ENCODE measurements at regions not wholly inside any gene's neighbourhood (a gene's known extent, or its start where the extent isn't known, plus 50 kb on each side); places are given as distances from the start of the nearest gene placed in this dataset.
"Not testable (repeated sequence)": the region's sequence is repeated elsewhere in the genome, so short reads cannot be mapped to it uniquely, and the experiment has no call there.

DNA sequence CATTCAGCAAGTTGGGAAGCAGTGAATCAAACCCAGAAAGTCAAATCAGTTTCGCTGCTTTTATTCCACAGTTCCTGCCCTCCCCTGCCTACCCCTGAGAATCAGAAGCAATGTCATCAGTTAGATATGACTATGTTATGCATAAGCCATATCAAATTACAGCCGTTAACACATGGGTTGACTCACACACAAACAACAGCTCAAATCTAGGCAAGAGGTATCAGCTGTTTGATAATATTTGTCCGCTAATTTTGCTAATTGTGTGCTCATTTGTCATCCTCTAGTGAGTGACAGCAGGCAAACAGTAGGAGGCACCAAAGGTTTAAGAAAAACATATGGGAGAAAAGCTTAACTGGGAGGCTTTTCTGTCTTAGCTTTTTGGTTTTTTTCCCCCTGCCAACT is 327.4 kb upstream of the CCL2 start:
- in situ Hi-C loops (cut with MboI; ENCODE audit: low sequenced_read_pairs) = no loop called here

- in situ Hi-C loops (cut with MboI; ENCODE audit: low sequenced_read_pairs) = no loop called here
These were observed 325.8 kb upstream of the CCL2 start for GRCh38 chr17:33929181-33929724.

GRCh38 chr17:33931148-33931814 is 323.8 kb upstream of the CCL2 start:
- in situ Hi-C loops (cut with MboI; ENCODE audit: low sequenced_read_pairs) = not testable (repeated sequence)

DNA sequence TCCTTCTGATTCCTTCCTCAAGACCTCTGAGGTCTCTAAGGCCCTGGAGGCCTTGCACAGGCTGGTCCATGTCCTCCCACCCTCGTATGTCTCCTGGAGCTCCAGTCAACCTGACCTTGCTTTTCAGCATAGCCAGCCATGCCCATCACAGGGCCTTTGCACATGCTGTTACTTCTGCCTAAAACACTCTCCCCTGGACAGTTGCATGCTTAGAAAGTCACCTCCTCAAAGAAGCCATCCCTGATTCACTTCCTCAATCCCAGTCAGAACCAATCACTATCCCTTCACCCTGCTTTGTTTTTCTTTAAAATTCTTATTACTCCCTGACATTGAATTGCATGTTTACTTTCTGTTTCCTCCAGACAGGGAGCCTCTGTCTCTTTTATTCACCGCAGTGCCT is 322.1 kb upstream of the CCL2 start:
- in situ Hi-C loops (cut with MboI; ENCODE audit: low sequenced_read_pairs) = no loop called here

- in situ Hi-C loops (cut with MboI; ENCODE audit: low sequenced_read_pairs) = no loop called here
These were observed 321.5 kb upstream of the CCL2 start for GRCh38 chr17:33933576-33933975.

DNA sequence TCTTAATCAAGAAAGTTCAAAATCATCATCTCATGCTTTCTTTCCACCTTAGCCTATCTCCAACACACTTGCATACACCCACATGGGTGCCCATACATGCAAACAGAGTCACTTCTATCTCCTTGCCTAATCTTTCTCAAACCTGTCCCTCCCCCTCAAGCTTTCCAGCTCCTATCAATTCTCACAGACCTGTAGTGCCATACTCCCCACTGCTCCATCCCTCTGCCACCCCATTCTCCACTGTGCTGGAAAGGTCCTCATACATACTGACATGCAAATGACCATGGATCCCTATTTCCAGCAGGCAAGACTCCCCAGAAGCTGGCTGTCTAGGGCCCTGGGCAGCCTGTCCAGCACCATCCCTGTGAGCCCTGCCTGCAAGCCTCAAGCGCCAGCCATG is 320.4 kb upstream of the CCL2 start:
- in situ Hi-C loops (cut with MboI; ENCODE audit: low sequenced_read_pairs) = no loop called here

DNA sequence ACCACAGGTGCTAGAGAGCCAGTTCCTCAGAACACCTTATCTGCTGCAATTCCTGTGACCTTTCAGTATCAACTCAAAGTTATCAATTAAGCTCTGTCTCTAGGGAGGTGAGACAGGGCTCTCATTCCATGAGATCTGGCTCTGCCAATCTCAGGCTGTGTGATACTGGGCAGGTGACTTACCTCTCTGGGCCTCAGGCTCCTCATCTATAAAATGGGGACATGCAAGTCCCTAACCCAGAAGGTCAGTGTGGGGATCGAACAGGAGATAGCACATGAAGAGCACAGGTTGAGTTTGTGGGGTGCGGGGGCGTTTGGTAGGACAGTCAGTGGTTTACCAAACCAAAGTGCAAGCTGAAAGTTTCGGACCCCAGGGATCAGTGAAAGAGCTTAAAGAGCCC is 319.3 kb upstream of the CCL2 start:
- in situ Hi-C loops (cut with MboI; ENCODE audit: low sequenced_read_pairs) = no loop called here

DNA sequence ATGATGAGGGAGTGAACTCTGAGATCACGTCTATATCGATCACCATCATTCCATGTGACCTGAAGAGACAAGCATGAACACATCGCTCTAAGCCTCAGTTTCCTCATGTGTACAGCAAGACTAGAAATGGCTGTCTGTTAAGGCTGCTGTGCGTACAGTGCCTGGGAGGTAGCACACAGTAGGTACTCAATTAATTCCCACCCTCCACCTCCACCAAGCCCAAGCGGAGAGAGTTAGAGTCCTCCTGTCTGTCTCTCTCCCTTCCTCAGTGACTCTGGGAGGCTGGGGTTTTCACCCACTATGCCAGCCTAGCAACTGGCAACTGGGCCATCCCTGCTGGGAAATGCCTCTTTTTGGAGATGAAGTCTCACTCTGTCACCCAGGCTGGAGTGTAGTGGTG is 318.3 kb upstream of the CCL2 start:
- in situ Hi-C loops (cut with MboI; ENCODE audit: low sequenced_read_pairs) = no loop called here

DNA sequence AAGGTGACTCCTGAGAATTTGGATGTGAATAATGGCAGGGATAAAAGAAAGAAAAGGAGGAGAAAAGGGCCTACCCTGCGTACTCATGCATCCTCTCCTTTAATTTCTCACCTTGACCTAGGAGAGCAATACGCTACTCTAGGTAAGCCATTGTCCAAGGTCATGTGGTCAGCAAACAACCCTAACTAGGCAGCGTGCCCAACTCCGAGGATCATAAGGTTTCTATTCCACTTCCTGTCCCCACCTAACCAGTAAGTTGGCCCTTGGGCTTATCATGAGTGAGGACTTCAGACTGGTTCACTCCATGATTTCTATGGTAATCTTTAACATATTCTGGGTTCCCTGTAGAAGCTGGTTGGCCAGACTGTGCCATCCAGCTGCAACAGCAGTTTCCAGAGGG is 315.1 kb upstream of the CCL2 start:
- in situ Hi-C loops (cut with MboI; ENCODE audit: low sequenced_read_pairs) = no loop called here

- in situ Hi-C loops (cut with MboI; ENCODE audit: low sequenced_read_pairs) = no loop called here
These were observed 314.2 kb upstream of the CCL2 start for GRCh38 chr17:33940769-33941370.

DNA sequence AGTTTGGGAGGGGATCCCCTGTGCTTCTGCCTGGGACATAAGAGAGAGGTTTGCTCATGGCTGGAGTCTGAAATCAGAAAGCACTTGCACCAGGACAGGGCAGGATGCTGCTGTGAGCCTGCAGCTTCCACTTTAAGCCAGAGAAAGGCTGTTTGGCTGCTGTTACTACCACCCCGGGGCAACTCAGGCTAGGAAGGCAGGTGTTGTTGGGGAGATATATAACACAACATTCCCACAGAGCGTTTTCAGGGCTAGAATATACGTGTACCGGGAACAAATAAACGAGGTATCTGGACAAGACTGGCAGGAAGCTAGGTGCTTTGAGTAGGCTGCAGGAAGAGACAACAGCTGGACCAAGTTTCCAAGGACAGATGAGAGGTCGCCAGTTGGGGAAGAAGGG is 313.3 kb upstream of the CCL2 start:
- in situ Hi-C loops (cut with MboI; ENCODE audit: low sequenced_read_pairs) = no loop called here

DNA sequence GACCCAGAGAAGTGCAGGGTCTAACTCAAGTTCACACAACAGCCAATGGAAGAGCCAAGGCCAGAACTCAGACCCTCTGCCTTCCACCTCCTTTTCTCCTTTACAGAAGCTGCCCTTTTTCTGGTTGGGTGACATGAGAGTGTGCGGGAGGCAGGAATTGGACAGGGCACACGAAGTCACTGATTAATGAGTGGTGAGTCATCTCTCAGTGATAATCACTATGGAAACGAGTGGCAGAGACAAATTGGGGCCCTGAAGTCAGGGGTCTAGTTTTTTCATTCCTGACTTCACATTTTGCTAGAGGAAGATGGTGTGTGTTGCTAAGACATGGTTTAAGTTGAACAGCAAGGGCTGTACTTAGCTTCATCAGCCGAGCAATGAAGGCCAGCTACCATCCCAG is 312.7 kb upstream of the CCL2 start:
- in situ Hi-C loops (cut with MboI; ENCODE audit: low sequenced_read_pairs) = no loop called here

DNA sequence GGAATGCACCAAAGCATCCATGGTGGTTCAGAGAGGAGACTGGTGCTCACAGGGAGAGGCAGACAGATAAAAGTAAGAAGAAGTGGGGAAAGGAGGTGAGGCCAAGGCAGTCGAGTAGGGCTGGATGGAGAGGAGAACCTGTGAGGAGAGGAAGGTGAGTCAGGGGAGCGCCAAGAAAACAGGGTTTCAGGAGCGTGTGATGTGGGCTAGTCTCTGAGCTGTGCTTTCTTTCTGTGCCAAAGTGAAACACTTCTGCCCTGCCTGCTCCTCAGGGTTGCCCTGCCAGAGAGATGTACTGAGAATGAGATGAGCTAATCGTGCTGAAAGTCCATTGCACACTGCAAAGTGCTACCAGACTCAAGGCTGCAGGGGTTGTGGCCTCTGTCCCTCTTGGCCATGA is 310.7 kb upstream of the CCL2 start:
- in situ Hi-C loops (cut with MboI; ENCODE audit: low sequenced_read_pairs) = no loop called here

GRCh38 chr17:33944826-33945225 is 310.3 kb upstream of the CCL2 start:
- in situ Hi-C loops (cut with MboI; ENCODE audit: low sequenced_read_pairs) = no loop called here

DNA sequence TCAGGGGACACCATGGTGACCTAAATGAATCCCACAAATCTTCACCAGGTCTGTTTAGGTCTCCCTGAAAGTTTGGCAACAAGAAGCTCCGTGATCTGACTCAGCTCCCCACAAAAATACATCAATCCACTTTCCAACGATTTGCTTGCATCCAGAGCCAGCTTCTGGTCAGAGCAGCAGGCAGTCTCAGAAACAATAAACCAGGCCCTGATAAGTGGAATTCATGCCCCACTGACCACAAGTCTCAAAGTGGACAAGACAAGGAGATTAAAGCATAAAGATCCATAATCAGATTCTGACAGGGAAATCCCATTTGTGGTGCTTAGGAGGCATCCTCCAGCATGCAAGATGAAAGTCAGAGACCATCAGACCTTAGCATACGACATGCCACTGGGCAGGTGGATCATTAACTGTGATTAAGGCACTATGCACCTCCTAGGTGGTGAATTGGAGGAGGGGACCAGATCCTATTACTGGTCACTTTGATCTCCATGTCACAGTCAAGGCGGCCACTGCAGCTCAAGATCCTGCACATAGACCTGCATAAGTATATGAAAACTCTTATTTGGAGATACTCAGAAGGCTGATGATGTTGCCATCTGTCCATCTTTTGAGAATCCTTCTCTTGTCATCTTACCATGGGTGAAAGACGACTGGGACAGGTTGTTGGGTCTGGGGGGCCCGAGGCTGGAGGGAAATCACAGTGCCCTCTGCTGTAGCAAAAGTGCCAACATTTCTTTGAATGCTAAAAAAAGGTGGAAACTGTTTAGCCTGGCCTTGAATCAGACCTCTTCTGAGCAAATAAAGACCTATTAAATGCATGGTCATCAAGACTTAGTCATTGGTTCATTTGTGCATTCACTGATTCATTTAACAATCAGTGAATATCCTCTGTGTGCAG is 309.2 kb upstream of the CCL2 start:
- in situ Hi-C loops (cut with MboI; ENCODE audit: low sequenced_read_pairs) = no loop called here

GRCh38 chr17:33947762-33948161 is 307.3 kb upstream of the CCL2 start:
- in situ Hi-C loops (cut with MboI; ENCODE audit: low sequenced_read_pairs) = no loop called here

DNA sequence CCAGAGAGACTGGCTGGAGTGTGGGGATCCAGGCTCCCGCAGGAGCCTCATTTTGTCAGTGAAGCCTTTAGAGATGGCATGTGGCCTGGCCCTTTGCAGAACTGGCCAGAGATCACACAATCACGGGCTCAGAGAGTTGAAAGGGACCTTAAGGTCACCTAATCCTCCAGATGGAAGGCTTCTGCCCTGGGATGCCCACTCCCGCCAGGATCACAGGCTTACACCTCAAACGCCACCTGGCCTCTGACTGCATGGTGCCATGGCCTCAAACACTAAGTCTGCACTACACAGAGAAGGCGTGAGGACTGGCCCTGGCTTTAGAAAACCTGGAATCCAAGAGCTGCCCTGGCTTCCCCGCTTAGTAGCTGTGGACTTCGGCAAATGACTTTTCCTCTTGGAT is 306.8 kb upstream of the CCL2 start:
- in situ Hi-C loops (cut with MboI; ENCODE audit: low sequenced_read_pairs) = no loop called here

DNA sequence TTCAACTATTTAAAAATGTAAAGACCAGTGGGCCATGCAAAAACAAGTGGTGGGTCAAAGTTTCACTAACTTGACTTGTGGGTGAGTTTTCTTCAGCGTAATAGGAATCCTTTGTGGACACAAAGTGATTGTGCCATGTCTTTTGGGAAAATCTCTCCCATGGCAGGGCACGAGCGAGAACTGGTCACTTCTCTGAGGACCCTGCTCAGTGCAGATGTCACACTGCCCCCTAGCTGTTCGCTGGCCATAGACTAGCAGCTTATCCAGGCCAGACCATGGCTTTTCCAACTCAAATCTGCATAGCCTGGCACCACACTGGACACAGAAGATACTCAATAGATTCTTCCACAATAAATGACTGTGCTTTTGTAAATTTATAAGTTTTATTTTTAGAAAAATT is 306.0 kb upstream of the CCL2 start:
- in situ Hi-C loops (cut with MboI; ENCODE audit: low sequenced_read_pairs) = no loop called here

- in situ Hi-C loops (cut with MboI; ENCODE audit: low sequenced_read_pairs) = no loop called here
These were observed 305.0 kb upstream of the CCL2 start for GRCh38 chr17:33950061-33950460.

DNA sequence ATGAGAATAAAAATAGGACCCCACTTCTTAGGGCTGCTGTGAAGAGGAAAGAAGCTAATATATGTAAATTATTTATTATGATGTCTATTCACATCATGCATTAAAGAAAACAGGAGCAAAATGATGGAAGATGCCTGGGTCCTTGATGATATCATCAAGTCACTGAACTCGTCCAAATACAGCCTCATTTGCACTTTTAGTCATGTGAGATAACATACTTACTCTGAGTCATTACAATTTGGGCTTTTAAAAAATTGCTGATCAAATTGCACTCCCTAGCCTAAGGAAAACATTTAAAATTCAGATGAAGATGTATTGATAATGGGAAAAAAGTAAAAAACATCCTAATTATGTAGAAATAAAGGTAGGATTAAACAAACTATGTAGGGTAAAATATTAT is 302.7 kb upstream of the CCL2 start:
- in situ Hi-C loops (cut with MboI; ENCODE audit: low sequenced_read_pairs) = no loop called here

DNA sequence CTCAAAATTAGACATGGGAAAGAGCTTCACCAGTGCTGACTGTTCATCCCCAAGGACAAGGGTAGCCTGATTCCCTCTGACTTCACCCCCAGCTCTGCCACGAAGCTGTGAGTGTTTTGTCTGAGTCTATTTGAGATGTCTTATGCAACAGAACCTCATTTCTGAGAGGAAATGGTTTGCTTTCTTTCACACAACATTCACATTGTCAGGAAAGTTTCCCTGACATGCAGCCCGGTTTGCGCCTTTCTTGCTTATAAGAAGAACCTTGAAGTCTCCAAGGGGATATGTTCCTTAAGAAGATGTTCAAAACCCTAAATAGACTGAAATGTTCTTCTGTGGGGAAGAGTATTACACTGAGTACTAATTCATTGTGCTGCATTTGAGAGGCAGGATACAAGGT is 300.5 kb upstream of the CCL2 start:
- in situ Hi-C loops (cut with MboI; ENCODE audit: low sequenced_read_pairs) = no loop called here

DNA sequence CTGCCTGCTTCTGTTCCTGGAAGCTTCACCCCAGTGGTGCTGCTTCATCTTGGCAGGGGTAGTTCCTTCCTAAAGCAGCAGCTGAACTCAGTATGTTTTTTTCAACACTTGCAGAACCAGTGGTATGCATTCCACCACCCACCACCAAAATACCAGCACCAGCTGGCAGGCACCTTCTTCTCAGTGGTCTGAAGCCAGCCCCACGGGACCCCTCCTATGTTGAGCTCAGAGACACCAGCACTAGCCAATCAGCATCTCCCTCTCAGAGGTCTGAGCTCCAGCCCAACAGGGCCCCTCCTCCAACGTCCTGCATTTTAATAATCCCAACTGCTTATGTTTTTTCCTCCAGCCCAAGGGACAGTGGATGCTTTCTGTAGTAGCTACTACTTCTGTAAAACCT is 299.6 kb upstream of the CCL2 start:
- in situ Hi-C loops (cut with MboI; ENCODE audit: low sequenced_read_pairs) = no loop called here
